ENCODE measurements at regions not wholly inside any gene's neighbourhood (a gene's known extent, or its start where the extent isn't known, plus 50 kb on each side); places are given as distances from the start of the nearest gene placed in this dataset.

DNA sequence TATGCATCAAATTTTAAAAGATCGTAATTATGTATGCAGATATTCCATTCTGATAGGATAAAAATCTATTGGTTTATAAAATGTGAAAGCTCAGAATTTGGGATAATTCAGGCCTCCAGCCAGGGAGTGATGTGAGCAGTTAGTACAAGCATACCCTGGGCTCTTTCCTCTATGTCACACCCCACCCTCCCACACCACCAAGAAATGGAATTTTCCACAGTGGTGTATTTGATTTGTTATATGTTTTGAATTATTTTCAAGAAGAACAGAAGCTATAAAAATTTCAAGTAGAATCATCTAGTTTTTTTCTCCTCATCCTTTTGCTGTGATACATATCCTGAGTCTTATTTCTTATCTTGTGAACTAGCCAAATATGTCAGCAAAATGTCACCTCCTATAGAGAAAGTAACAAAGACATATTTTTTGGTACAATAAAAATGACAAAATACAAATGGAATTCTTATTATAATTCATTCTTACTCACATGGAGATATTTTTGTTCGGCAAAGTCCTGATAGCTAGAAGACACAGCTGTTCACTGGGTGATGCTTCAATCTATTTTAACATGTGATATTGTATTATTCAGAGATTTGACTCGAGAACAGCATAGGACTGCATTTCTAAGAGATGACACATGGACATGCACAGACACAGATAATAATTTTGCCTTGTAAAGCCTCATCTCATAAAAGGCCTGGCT, 61.2 kb upstream of the FRY start:
- peaks cover 0 to 2% of the 10 kb centered on the region in 2 donors for H3K4me1 ChIP-seq (ENCODE audit: control insufficient read depth in 2 of 2, insufficient read depth in 2 of 2, low read length in 2 of 2)
- H3K4me3 ChIP-seq (ENCODE audit: low read length in 2 of 2) = no peak overlapping the region
- H3K9me3 ChIP-seq (ENCODE audit: control insufficient read depth in 2 of 2, low read length in 2 of 2) = no peaks in the 10 kb centered on the region
- H3K27me3 ChIP-seq (ENCODE audit: control insufficient read depth in 2 of 2, insufficient read depth in 2 of 2, low read length in 2 of 2) = no peaks in the 10 kb centered on the region
- no peak overlapping the region for H3K9ac ChIP-seq (ENCODE audit: low read depth in 1 of 2, low read length in 2 of 2)
- no peak overlapping the region for H3K27ac ChIP-seq (ENCODE audit: low read depth in 2 of 2, low read length in 2 of 2)
- H3K36me3 ChIP-seq (ENCODE audit: control insufficient read depth in 2 of 2, insufficient read depth in 2 of 2, low read length in 2 of 2) = no peaks in the 10 kb centered on the region

- H3K27ac ChIP-seq (ENCODE audit: low read depth in 2 of 2, low read length in 2 of 2) = no peak overlapping the region
- no peak overlapping the region for H3K4me3 ChIP-seq (ENCODE audit: low read length in 2 of 2)
- H3K9me3 ChIP-seq (ENCODE audit: control insufficient read depth in 2 of 2, low read length in 2 of 2) = no peaks in the 10 kb centered on the region
- H3K4me1 ChIP-seq (ENCODE audit: control insufficient read depth in 2 of 2, insufficient read depth in 2 of 2, low read length in 2 of 2) = no peaks in the 10 kb centered on the region
- H3K27me3 ChIP-seq (ENCODE audit: control insufficient read depth in 2 of 2, insufficient read depth in 2 of 2, low read length in 2 of 2) = no peaks in the 10 kb centered on the region
- no peak overlapping the region for H3K9ac ChIP-seq (ENCODE audit: low read depth in 1 of 2, low read length in 2 of 2)
- no peaks in the 10 kb centered on the region for H3K36me3 ChIP-seq (ENCODE audit: control insufficient read depth in 2 of 2, insufficient read depth in 2 of 2, low read length in 2 of 2)
These were observed 59.1 kb upstream of the FRY start for GRCh38 chr13:31972453-31972852.

- Histone ChIP-seq H3K27me3 (ENCODE audit: control insufficient read depth in 2 of 2, insufficient read depth in 2 of 2, low read length in 2 of 2) (no peaks in the 10 kb centered on the region), H3K27ac (ENCODE audit: low read depth in 2 of 2, low read length in 2 of 2) (no peak overlapping the region), H3K36me3 (ENCODE audit: control insufficient read depth in 2 of 2, insufficient read depth in 2 of 2, low read length in 2 of 2) (no peaks in the 10 kb centered on the region), H3K4me1 (ENCODE audit: control insufficient read depth in 2 of 2, insufficient read depth in 2 of 2, low read length in 2 of 2) (no peaks in the 10 kb centered on the region), H3K4me3 (ENCODE audit: low read length in 2 of 2) (no peak overlapping the region), H3K9ac (ENCODE audit: low read depth in 1 of 2, low read length in 2 of 2) (no peak overlapping the region), H3K9me3 (ENCODE audit: control insufficient read depth in 2 of 2, low read length in 2 of 2) (no peaks in the 10 kb centered on the region)
These were observed 53.6 kb upstream of the FRY start for GRCh38 chr13:31978021-31978420.

DNA sequence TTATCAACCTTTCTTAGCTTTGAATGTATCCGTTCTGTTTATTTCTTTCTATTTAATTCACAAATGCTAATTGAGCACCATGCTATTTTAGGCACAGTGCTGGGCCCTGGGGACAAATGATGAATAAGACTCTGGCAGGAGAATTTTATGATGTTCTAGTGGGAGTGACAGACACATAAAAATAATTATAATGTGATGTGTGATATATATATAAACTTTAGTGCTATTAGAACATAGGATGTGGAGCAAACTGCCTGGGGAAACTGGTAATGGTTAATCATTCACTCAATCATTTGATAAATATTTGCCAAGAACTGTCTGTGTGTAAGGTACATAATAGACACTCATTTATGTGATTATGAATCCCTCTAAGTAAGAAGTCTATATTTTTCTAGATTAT, 50.7 kb upstream of the FRY start:
- Histone ChIP-seq H3K4me3 (ENCODE audit: low read length in 2 of 2) (no peak overlapping the region), H3K27me3 (ENCODE audit: control insufficient read depth in 2 of 2, insufficient read depth in 2 of 2, low read length in 2 of 2) (no peaks in the 10 kb centered on the region), H3K27ac (ENCODE audit: low read depth in 2 of 2, low read length in 2 of 2) (no peak overlapping the region), H3K36me3 (ENCODE audit: control insufficient read depth in 2 of 2, insufficient read depth in 2 of 2, low read length in 2 of 2) (no peaks in the 10 kb centered on the region), H3K9me3 (ENCODE audit: control insufficient read depth in 2 of 2, low read length in 2 of 2) (no peaks in the 10 kb centered on the region), H3K9ac (ENCODE audit: low read depth in 1 of 2, low read length in 2 of 2) (no peak overlapping the region), H3K4me1 (ENCODE audit: control insufficient read depth in 2 of 2, insufficient read depth in 2 of 2, low read length in 2 of 2) (no peaks in the 10 kb centered on the region)

All from mucosa of rectum (tissue), 2 donors.